Bronchial epithelial cell (primary cell): ENCODE measurements at regions not wholly inside any gene's neighbourhood (a gene's known extent, or its start where the extent isn't known, plus 50 kb on each side); places are given as distances from the start of the nearest gene placed in this dataset.
A peak's percentile ranks its signal among the peaks of the same experiment; 100 is the strongest.

Source experiments
- DNase-seq: peaks from one replicate; pipeline ENCODE4 v3.0.0-alpha.2; 2010; ENCODE audit warnings: low read depth
- FAIRE-seq: peaks from 2 replicates; lab custom pipeline; 2011; peaks lifted over from hg19 to GRCh38; lab: Jason Lieb, UNC
- H3K27me3 ChIP-seq: 2 replicates; pipeline ENCODE4 v1.5.1; 2011; ENCODE audit warnings: low read length; ENCODE audit not compliant: control insufficient read depth, insufficient read depth
- H3K36me3 ChIP-seq: 2 replicates; pipeline ENCODE4 v1.5.1; 2011; ENCODE audit warnings: low read length; ENCODE audit not compliant: control insufficient read depth, insufficient read depth
- H3K4me3 ChIP-seq: 2 replicates; pipeline ENCODE4 v1.5.1; 2011; ENCODE audit warnings: mild to moderate bottlenecking, low read depth, low read length, control low read depth
- CTCF ChIP-seq: IDR thresholded peaks from 2 replicates; pipeline ENCODE4 v1.5.1; 2011; ENCODE audit warnings: mild to moderate bottlenecking, moderate library complexity, low read length, control low read depth, inconsistent platforms; ENCODE audit not compliant: insufficient read depth, severe bottlenecking

DNA sequence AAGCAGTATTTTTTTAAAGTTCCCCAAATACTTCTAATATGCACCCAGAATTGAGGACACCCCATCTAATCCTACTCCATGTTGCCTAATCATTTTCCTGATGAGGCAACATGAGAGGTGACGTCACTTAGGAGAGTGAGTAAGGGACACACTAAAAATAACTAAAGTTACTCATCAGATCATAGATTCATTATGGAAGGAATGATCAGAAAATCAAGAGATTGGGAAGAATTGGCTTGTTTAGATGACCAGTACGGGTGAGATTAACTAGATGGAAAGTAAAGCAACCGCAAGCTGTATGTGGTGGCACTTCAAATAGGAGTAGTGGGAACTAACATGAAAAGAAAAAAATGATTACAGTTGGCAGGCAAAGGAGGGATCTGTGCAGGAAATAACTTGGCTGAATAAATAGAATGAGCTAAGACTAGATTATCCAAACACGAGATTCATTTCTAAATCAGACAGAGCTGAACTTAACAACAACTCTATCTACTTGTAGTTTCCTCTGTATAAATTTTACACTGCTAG, 61.4 kb upstream of the CXADR start:
- FAIRE-seq (no peak), DNase-seq (peak; percentile 87)
- H3K36me3 ChIP-seq: no peaks in the 10 kb centered on the region

DNA sequence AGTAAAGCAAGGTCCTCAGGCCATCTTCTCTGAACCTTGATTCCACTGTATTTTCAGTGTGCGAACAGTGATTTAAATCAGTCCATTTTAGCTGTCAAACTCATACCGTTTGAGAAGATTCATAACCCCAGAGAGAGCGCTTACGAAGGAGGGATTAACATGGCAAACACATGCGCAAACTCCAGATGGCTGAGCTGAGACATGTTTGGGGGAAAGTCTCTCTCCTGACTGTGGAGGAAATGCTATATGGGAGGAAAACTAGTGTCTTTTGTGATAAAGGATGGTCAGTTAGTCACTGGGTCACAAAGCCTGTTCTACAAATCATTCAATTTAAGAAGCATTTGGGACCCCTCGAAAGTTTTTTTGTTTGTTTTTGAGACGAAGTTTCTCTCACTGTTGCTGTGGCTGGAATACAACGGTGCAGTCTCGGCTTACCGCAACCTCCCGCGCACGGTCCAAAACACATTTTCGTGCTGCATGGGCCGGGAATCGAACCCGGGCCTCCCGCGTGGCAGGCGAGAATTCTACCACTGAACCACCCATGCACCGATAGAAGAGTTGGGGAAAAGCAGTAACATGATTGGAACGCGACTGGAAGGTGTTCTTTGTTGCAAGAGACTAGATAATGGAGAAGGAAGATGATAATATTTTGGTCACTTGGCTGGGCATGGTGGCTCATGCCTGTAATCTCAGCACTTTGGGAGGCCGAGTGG, 58.4 kb upstream of the CXADR start:
- DNase-seq (peak; percentile 73), FAIRE-seq (no peak)
- Histone ChIP-seq H3K27me3 (peaks cover 1% of the 10 kb centered on the region), H3K36me3 (no peaks in the 10 kb centered on the region), H3K4me3 (no peak overlapping the region)
- TF ChIP-seq CTCF: no peak

More for the DNA sequence above, 61.4 kb upstream of the CXADR start:
- H3K4me3 ChIP-seq: no peak overlapping the region
- peaks cover 1% of the 10 kb centered on the region for H3K27me3 ChIP-seq
- TF ChIP-seq CTCF: no peak

- H3K36me3 ChIP-seq: no peaks in the 10 kb centered on the region
- no peaks in the 10 kb centered on the region for H3K27me3 ChIP-seq
- no peak overlapping the region for H3K4me3 ChIP-seq
- DNase-seq (no peak), FAIRE-seq (no peak)
- no peak for TF ChIP-seq CTCF
These were observed 57.9 kb upstream of the CXADR start for GRCh38 chr21:17455028-17455353.

- no peak overlapping the region for H3K4me3 ChIP-seq
- DNase-seq (no peak), FAIRE-seq (no peak)
- H3K36me3 ChIP-seq: no peaks in the 10 kb centered on the region
- TF ChIP-seq CTCF: no peak
- no peaks in the 10 kb centered on the region for H3K27me3 ChIP-seq
These were observed 57.4 kb upstream of the CXADR start for GRCh38 chr21:17455451-17455850.

DNA sequence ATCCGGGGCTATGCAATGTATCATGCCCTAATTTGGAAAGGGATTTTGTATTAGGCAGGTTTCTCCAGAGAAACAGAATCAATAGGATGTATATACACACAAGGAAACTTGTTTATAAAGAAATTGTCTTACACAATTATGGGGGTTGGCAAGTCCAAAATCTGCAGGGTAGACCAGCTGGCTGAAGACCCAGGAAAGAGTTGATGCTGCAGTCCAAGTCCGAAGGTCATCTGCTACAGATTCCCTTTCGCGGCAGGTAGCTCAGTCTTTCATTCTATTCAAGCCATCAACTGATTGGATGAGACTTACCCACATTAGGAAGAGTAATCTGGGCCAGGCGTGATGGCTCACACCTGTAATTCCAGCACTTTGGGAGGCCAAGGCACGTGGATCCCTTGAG, 54.6 kb upstream of the CXADR start:
- no peaks in the 10 kb centered on the region for H3K27me3 ChIP-seq
- no peak for DNase-seq
- no peak overlapping the region for H3K4me3 ChIP-seq
- no peaks in the 10 kb centered on the region for H3K36me3 ChIP-seq
- no peak for TF ChIP-seq CTCF
- FAIRE-seq: no peak

- no peak for DNase-seq
- Histone ChIP-seq H3K4me3 (no peak overlapping the region), H3K27me3 (no peaks in the 10 kb centered on the region), H3K36me3 (no peaks in the 10 kb centered on the region)
- FAIRE-seq: no peak
- TF ChIP-seq CTCF: no peak
These were observed 52.7 kb upstream of the CXADR start for GRCh38 chr21:17460094-17460493.
